HepG2 (cell line): ENCODE measurements at regions not wholly inside any gene's neighbourhood (a gene's known extent, or its start where the extent isn't known, plus 50 kb on each side); places are given as distances from the start of the nearest gene placed in this dataset.

Experiments
- NCOA5 ChIP-seq: sonication (generic); formaldehyde crosslinking; IDR thresholded peaks from 2 replicates; pipeline ENCODE4 v1.4.0; 2020; ENCODE audit warnings: missing genetic modification reagents
- POLR2A ChIP-seq, 2 experiments: IDR thresholded peaks; 2 replicates each; pipeline ENCODE4 v1.6.1; 2011; ENCODE audit warnings: low read depth in 2 of 2, low read length in 2 of 2, mild to moderate bottlenecking in 1 of 2, moderate library complexity in 1 of 2; ENCODE audit not compliant: insufficient read depth in 1 of 2
- POLR2AphosphoS5 ChIP-seq: IDR thresholded peaks from 2 replicates; pipeline ENCODE4 v1.6.1; 2012; ENCODE audit warnings: low read depth, low read length
- RARG ChIP-seq: sonication (generic); formaldehyde crosslinking; IDR thresholded peaks from 2 replicates; pipeline ENCODE4 v1.4.0; 2020; ENCODE audit warnings: low read depth, mild to moderate bottlenecking, missing genetic modification reagents
- RXRB ChIP-seq: IDR thresholded peaks from 2 replicates; pipeline ENCODE4 v1.6.1; 2016; ENCODE audit warnings: borderline replicate concordance, missing genetic modification reagents, missing compliant biosample characterization
- SMC3 ChIP-seq: IDR thresholded peaks from 2 replicates; pipeline ENCODE4 v1.6.1; 2011; ENCODE audit warnings: low read length, improper control_type of control experiment
- STAT5B ChIP-seq: sonication (generic); formaldehyde crosslinking; IDR thresholded peaks from 2 replicates; pipeline ENCODE4 v1.4.0; 2020; ENCODE audit warnings: missing genetic modification reagents
- ZHX1 ChIP-seq: sonication (generic); formaldehyde crosslinking; IDR thresholded peaks from 2 replicates; pipeline ENCODE4 v1.8.1; 2022; ENCODE audit warnings: low read depth, mild to moderate bottlenecking, missing genetic modification reagents
- ZNF766 ChIP-seq: sonication (generic); formaldehyde crosslinking; IDR thresholded peaks from 2 replicates; pipeline ENCODE4 v1.5.0; 2020; ENCODE audit warnings: missing genetic modification reagents, borderline replicate concordance
- TF ChIP-seq, protein P1 (sequence below): sonication (generic); formaldehyde crosslinking; IDR thresholded peaks from 2 replicates; pipeline ENCODE4 v1.4.0; 2020; ENCODE audit warnings: missing genetic modification reagents
- TF ChIP-seq, protein P2 (sequence below), 2 experiments: sonication (generic) in 1 of 2; formaldehyde crosslinking in 1 of 2; IDR thresholded peaks; 2 replicates each; pipeline versions ENCODE4 v1.6.1 to v1.9.0; 2014 to 2022; ENCODE audit warnings: antibody characterized with exemption in 1 of 2, borderline replicate concordance in 1 of 2, inconsistent platforms in 1 of 2, low read depth in 1 of 2, missing genetic modification reagents in 1 of 2

DNA sequence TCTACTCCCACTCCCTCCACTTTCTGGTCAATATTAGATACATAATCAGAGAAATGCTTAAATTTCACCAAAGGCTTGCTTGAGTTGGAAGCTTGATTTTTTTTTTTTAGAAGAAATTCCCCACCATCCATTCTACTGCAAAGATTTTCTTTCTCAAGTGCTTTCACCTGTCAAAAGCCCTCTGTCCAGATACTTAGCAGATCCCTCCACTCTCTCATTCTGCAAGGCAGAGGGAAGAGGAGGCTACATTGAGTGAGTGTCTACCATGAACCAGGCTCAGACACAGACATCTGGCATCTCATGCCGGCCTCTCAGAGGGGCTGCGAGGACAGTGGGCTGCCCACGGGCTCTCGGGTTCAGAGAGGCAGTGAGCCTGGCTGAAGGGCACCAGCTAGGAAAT lies 127.6 kb upstream of the GSC start (continued):
- TF ChIP-seq STAT5B = no peak
- no peak for TF ChIP-seq ZHX1 (CRISPR knock-in tag)
- no peak for TF ChIP-seq SMC3
- TF ChIP-seq, protein P1, sequence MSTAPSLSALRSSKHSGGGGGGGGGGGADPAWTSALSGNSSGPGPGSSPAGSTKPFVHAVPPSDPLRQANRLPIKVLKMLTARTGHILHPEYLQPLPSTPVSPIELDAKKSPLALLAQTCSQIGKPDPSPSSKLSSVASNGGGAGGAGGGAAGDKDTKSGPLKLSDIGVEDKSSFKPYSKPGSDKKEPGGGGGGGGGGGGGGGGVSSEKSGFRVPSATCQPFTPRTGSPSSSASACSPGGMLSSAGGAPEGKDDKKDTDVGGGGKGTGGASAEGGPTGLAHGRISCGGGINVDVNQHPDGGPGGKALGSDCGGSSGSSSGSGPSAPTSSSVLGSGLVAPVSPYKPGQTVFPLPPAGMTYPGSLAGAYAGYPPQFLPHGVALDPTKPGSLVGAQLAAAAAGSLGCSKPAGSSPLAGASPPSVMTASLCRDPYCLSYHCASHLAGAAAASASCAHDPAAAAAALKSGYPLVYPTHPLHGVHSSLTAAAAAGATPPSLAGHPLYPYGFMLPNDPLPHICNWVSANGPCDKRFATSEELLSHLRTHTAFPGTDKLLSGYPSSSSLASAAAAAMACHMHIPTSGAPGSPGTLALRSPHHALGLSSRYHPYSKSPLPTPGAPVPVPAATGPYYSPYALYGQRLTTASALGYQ = no peak
- TF ChIP-seq POLR2A (IDR thresholded peaks at IDR 0.05; ENCODE audit: insufficient read depth in 1 of 2, low read depth in 2 of 2, low read length in 2 of 2) = no peak
- TF ChIP-seq RARG = no peak
- TF ChIP-seq ZNF766 = no peak
- no peak for TF ChIP-seq RXRB (CRISPR knock-in tag)
- TF ChIP-seq NCOA5 (CRISPR knock-in tag) = no peak
- TF ChIP-seq, protein P2, sequence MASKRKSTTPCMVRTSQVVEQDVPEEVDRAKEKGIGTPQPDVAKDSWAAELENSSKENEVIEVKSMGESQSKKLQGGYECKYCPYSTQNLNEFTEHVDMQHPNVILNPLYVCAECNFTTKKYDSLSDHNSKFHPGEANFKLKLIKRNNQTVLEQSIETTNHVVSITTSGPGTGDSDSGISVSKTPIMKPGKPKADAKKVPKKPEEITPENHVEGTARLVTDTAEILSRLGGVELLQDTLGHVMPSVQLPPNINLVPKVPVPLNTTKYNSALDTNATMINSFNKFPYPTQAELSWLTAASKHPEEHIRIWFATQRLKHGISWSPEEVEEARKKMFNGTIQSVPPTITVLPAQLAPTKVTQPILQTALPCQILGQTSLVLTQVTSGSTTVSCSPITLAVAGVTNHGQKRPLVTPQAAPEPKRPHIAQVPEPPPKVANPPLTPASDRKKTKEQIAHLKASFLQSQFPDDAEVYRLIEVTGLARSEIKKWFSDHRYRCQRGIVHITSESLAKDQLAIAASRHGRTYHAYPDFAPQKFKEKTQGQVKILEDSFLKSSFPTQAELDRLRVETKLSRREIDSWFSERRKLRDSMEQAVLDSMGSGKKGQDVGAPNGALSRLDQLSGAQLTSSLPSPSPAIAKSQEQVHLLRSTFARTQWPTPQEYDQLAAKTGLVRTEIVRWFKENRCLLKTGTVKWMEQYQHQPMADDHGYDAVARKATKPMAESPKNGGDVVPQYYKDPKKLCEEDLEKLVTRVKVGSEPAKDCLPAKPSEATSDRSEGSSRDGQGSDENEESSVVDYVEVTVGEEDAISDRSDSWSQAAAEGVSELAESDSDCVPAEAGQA (IDR thresholded peaks at IDR 0.05; ENCODE audit: low read depth) = no peak
- TF ChIP-seq, protein P2 (CRISPR knock-in tag; IDR thresholded peaks at IDR 0.05; ENCODE audit: borderline replicate concordance) = no peak
- no peak for TF ChIP-seq POLR2AphosphoS5
